IPS-NIHi7 (cell line): ENCODE measurements at regions not wholly inside any gene's neighbourhood (a gene's known extent, or its start where the extent isn't known, plus 50 kb on each side); places are given as distances from the start of the nearest gene placed in this dataset.
A peak's percentile ranks its signal among the peaks of the same experiment; 100 is the strongest.
"Not testable (repeated sequence)": the region's sequence is repeated elsewhere in the genome, so short reads cannot be mapped to it uniquely, and the experiment has no call there.

Experiments used
- DNase-seq: peaks from one replicate; pipeline ENCODE4 v3.0.0; 2012; ENCODE audit warnings: mixed read lengths; ENCODE audit errors: extremely low spot score

DNA sequence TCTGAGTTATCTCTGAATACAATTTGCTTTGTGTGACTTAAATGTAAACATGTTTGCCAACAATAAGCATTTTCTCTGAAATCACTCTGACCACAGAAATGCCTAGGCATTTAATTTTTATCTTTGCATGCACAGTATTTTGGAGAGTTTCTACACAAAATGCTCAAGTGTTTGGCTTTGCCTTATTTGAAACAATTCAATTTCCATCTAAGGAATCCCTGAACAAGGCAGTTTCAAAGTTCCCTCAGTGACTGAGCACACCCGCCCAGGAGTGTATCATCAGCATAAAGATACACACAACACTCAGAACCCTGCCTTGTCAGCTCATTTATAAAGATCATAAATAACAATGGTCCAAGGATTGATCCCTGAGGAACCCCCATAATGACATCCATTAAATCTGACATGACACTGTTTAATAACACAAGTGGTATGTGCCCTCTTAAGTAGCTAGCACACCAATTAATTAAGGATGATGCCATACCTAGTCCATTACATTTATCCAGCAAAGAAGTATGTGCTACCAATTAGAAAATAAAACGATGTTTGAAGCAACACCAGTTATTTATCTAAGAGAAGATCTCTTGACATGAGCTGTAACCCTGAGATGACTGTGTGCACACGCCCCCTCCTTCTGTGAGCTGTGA, 585.8 kb downstream of the ADGRL2 start:
- no peak for DNase-seq

DNA sequence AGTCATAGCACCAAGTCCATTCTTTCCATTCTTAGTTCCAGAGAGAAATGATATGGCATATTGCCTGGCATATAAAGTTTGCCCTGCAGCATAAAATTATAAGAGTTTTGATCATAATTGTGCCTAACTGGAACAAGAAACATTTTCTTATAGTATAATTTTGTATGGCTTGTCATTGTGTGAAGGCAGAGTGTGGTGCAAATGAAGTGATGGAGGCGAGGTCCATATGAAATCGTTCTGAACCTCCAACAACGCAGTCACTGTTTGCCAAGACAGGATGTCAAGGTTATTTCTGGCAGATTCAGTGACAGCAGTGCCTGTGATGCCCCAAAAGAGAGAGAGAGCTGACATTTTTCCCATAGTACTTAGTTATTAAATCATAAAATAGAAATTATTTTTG, 584.0 kb downstream of the ADGRL2 start:
- no peak for DNase-seq

DNA sequence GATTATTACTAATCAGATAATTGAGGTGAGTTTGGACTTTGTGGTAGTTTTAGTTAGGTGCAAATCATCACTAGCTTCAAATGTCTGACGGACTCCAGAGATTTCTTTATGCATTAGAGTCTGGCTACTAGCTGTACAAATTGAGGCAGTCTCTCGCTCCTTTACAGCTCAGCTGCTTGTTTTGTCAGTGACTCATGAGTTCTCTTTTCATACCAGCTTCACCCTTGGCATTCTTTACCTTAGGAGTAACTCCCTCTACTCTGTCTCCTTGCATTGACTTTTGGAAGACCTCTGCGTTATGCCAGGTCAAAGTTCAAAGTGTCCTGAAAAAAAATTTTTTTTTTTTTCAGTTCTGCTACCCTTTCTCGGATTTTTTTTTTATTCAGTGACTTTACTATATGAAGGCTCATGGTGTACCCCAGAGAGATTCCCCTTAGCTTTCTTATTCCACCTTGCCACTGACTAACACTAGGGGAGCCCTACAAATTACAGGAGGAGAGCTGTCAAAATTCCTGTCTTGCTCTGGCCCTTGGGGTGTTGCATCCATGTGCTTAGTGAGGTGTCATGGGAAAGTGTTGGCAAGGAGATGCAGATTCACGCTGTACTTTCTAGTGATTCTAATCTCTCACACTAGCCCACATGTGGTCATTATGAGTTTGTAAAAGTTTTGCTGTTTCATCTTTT, 576.6 kb downstream of the ADGRL2 start:
- peak; percentile 24 for DNase-seq

DNA sequence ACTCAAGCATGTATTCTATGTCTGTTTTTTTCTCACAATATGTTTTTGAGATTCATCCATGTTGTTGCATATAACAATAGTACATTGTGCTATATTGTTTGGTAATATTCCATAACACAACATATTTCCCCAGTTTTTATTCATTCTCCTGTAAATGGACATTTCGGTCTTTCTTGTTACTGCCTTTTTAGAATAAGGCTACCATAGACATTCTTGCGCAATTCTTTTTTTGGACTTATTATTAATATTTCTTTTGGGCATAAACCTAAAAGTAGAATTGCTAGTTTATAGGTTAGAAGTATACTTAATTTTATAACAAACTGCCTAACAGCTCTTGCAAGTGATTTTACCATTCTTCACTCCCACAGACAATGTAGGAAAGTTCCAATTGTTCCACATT, 573.0 kb downstream of the ADGRL2 start:
- no peak for DNase-seq

DNA sequence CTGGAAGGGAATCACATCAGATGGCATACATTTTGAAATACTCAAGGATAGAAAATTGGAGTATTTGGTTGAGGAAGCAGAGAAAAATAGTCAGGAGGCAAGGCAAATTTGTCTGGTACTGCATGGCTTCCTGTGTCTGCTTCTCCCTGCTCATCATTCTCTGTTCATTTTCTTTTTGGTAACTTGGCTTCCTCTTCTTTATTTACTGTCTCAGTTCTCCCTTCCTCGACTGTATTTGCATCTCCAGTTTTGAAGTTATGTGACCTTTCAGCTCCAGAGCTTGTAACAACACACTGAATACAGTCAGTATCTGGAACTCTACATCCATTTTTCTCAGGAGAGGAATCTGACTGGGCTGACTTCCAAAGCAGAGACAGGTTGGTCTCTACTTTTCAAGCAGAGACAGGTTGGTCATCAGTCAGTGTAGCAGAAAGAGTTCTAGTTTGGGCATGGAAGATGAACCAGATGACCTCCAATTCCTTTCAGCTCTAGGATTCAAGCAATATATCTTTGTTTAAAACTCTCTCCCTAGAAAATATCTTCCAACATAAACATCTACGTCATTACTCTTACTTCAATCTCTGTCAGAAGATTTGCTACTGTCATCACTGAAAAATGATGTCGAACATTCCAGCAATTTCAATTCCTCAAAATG, 571.2 kb downstream of the ADGRL2 start:
- DNase-seq, result no peak

DNA sequence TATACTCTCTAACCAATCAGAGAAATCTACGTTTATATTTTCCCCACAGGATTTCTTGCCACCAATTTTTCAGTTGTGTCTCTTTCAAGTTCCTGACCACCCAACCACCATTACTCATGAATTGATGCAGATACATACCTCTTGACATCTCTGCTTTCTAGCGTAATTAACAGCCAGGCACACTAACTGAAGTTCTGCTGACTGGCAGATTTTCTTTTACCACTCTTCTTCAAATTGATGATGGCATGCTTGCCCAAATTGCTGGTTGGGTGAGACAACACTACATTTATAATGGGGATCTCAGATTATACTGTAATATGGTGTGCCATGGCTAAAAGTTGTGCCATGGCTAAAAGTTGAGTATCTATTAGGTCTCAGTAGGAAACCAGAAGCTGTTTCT, 566.7 kb downstream of the ADGRL2 start:
- DNase-seq, result no peak

DNA sequence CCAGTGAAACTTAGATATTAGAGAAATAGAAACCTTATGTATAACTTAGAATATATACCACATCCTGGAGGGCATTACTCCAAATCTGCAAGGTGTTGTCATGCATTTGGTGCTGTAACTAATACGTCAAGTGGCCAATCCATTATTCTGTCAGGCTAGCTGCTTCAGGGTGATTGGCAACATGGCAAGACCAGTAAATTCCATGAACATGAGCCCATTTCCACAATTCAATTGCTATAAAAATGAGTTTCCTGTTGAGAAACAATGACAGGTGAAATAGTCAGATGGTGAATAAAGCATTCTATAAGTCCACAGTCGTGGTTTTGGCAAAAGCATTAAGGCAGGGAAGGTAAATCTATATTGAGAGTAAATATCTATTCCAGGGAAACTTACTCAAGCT, 566.0 kb downstream of the ADGRL2 start:
- DNase-seq, result no peak

DNA sequence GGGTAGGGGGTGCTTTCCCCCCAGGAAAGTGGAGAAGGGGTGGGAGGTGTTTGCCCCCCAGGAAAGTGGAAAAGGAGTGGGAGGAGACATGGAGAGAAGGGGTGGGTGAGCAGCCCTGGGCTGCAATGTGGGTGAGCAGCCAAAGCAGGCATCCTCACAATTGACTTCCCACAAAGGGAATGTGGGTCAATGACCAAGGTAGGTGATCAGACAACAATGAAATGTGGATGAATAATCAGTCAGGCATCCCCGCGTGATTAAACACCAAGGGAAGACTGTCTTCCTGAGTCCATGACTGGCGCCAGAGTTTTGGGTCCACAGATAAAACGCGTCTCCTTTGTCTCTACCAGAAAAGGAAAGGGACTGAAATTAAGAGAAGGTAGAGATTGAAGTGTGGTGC, 558.8 kb downstream of the ADGRL2 start:
- not testable (repeated sequence) for DNase-seq

DNA sequence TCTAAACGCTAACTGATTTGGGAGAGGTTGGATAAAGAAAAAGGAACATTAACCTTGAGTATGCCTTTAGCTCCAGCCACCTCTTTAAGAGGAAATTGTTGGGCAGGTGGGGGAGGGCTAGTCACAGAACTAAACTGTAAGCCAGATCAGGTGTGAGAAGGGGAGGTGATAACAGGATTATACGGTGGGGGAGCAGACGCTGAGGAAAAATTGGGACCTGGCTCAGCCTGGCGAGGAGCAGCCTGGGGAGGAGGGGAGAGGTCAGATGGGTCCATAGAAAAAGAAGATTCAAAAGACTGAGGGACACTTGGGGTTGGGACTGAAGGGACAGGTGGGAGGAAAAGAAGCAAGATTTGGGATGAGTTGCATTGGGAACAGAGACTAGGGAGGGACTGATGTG, 558.0 kb downstream of the ADGRL2 start:
- not testable (repeated sequence) for DNase-seq

DNA sequence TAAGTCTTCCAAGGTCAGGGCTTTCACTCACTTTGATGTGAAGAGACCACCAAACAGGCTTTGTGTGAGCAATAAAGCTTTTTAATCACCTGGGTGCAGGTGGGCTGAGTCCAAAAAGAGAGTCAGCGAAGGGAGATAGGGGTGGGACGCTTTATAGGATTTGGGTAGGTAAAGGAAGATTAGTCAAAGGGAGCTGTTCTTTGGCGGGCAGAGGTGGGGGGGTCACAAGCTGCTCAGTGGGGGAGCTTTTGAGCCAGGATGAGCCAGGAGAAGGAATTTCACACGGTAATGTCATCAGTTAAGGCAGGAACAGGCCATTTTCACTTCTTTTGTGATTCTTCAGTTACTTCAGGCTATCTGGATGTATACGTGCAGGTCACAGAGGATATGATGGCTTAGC, 553.8 kb downstream of the ADGRL2 start:
- not testable (repeated sequence) for DNase-seq

DNA sequence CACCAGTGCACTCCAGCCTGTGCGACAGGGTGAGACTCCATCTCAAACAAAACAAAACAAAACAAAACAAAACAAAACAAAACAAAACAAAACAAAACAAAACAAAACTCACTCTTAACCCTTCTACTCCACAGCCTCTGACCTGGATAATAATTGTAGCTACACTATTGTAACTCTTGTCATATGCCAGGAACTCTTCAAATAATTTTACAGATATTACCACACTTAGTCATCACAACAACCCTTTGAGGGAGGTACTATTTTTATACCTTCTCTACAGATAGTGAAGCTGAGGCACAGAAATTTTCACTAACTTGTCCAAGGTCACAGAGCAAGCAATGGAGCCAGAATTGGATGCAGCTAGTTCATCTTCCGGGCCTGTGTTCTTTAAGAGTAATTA, 547.8 kb downstream of the ADGRL2 start:
- DNase-seq, result no peak

DNA sequence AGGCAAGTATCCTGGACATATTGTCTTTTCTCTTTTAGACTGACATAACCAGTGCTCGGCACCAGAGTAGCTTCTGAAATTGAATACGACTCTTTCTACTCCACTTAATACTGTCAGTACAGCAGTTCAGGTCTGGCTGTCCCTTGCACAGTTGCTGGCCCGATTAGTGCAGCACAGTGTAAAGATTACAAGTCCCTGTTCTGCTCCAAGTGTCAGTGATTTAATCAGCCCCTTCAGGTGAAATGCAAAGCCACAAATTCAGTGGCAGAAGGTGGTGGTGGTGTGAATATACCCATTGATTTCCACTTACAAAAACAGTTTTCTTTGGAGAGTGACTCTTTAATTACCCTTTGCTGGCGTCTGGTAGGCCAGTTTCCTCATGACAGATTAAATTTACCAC, 545.4 kb downstream of the ADGRL2 start:
- no peak for DNase-seq

DNA sequence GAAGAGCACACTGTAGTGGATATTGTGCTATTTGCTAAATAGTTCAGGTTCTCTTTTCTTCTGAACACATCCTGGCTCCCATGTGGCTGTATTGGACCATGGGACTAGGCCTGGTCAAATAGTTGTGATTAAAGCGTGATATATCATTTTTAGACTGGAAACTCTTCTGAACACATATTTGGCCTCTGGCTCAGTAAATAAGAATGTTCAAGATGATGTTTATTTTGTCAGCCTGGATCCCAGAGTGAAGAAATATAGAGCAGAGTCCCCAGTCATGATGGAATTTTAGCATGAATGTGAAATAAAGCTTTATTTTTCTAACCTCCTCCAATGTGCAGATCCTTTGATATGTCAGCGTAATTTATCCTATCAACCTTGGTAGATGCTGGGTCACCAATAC, 542.6 kb downstream of the ADGRL2 start:
- DNase-seq, result no peak

DNA sequence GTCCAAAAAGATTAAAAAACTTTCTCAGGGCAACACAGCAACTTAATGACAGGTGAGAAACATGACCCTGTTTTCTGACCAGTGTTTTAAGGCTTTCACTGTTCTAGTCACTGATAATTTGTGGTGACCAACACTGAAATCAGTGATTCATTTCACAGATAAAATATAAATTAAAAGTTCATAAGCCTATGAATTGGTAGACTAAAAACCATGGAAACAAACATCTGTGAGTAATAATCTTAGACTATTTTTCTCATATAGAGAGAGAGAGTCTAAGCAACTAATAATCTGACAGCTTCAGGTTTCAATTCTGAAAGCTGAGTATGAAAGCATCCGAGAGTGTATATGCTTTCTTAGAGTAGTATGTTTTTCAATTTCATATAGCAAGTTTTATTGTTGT, 536.9 kb downstream of the ADGRL2 start:
- no peak for DNase-seq

DNA sequence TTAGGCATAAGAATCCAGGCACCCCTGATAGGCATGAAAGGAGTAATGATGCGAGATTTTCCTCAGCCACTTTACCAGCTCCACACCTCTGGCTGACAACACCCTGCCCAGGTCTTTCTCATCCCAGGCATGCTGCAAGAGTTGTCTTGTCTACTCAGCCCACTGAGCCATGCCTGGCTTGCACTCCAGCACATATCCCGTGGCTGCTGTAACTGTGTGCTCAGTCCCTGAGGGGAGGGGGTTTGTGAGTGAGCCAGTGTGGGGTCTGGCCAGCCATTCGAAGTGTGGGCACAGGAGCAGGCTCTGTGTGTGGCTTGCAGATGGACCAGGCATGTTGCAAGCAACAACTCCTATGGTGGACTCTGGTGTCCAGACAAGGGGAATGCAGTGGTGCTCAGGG, 529.6 kb downstream of the ADGRL2 start:
- DNase-seq, result peak; percentile 10

DNA sequence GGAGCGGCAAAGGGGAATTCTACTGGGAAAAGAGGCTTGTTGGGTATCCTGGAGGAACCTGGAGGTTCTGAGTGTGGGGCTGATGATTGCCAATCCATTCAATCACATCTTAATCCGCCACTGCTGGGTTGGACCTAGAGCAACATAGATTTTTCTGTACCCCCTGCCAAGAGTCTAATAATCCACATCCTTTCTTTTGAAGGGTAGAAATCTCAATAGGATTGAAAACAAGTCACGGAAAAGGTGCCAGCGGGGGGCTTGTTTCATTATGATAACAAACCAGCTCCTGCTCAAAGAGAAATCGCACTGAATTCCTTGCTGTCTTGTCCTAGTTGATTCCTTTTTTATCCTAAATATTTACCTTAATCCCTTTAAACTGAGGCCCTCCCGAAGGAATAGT, 528.5 kb downstream of the ADGRL2 start:
- DNase-seq, result peak; percentile 15

DNA sequence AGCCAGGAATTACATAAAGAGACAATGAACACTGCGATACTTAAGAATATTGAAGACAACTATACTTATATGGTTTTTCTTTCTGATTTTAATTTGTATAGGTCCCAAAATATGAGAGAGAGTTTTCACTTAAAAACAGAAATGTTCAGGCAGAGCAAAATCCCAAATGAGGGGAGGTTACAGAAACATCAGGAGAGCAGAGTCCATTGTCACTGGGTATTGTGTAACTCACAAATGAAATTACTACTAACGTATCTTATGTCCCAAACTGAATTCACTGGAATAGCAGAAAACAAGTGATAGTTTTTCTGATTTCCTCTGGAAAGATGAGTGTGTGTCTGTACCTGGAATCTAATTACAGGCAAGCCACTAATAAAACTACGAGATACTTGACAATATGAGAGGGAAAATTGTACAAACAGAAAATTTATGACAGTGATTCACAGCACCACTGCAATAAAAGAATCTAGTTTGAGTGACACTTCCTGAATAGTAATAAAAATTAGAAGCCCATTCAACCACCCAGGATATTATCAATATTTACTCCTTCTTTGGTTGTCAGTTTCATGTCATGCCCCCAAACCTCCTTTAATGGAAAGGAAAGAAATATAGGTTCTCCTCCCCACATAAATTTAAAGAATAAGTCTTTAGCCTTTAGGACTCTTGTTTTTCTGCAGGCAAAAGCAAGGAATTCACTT, 522.6 kb downstream of the ADGRL2 start:
- DNase-seq, result no peak

DNA sequence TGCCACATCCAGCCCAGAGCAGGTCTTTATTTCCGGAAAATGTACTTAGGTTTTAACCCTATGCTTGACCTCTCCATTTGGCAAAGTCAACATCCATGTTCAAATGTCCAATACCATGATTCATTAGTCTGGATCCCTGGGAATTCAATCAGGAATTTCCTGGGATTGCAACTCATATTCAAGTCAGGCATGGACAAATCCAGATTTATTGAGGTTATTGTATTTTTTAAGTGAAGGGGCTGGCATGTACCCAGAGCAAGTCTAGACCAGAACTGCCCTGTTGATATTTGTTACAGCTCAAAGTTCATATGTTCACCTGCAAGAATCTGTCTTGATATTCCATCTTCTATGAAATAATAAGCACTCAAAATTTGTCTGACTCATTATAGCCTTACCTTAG, 521.1 kb downstream of the ADGRL2 start:
- no peak for DNase-seq

DNA sequence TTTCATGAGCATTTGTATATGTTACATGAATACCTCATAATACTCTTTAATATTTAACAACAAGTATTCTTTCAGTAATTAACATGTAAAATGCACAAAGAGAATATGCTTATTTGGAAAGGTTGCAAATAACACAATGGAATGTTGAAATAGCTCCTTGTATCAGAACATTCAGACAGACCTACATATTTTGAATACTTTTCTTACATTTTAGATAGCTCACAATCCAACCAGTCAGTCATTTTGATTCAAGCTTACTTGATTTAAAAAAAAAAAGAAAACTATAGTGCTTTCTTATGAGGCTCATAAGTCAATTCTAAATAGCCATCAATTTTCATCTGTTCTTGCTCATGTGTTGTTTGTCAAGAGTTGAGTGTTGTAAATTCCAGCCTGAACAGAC, 518.8 kb downstream of the ADGRL2 start:
- DNase-seq, result no peak

DNA sequence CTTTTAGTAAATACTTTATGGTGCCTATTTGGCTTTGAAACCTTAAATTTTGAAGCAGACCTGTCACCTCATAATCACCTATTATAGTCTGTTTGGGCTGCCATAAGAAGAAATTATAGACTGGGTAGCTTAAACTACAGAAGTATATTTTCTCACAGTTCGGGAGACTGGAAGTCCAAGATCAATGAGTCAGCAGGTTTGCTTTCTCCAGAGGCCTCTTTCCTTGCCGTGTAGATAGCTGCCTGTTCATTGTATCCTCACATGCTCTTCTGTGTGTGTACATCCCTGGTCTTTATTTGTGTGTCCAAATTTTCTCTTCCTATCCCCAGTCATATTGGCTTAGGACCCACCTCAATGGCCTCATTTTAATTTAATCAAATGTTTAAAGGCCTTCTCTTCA, 518.2 kb downstream of the ADGRL2 start:
- DNase-seq, result no peak

DNA sequence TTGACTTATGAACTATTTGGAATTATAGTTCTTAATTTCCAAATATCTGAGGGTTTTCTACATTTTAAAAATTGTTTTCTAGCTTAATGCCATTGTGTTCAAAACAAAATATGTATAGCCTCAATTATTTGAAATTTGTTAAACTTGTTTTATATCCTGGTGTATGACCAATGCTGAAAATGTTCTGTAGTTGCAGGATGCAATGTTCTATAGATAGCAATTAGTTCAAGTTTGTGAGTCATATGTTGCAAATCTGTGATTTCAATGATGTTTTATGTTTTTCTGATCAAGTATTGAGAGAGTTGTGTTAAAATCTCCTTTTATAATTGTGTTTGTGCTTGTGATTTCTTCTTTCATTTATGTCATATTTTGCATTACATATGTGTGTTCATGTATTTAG, 517.5 kb downstream of the ADGRL2 start:
- DNase-seq, result no peak

DNA sequence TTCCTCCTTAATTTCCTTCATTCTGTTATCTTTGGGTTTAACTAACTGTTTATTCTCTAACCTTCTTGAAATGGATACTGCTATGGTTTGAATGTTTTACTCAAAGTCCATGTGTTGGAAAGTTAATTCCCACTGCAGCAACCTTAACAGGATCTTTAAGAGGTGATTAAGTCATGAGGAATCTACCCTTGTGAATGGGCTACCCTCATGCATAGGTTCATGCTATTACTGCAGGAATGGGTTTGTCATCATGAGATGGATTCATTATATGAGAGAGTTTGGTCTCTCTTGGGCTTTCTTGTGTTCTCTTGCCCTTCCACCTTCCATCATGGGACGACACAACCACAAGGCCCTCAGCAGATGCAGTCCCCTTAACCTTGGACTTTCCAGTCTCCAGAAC, 516.9 kb downstream of the ADGRL2 start:
- DNase-seq, result no peak

DNA sequence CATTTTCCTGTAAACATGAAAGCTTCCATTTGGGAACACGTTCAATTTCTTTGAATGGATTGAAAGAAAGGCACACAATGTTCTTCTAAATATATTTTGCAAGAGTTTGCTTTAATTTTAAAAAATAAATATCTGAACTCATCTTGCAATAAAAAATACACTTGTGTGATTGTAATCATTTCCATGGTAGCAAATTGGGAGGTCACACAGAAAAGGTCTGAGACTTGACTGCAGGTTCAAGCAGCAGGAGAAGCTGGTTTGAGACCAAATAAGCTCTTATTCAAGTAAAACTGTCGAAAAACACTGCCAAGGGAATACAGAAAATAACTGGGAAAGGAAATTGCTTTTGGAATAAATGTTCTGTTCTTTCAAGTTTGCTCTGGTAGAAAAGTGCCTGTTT, 498.9 kb downstream of the ADGRL2 start:
- no peak for DNase-seq
